Stimulated activated CD4-positive, alpha-beta T cell treated with anti-CD3 and anti-CD28 coated beads, Interleukin-1b, Interleukin-23, amount 100 ng/mL, for 24 hours (primary cell): ENCODE measurements at regions not wholly inside any gene's neighbourhood (a gene's known extent, or its start where the extent isn't known, plus 50 kb on each side); places are given as distances from the start of the nearest gene placed in this dataset.
"Not testable (repeated sequence)": the region's sequence is repeated elsewhere in the genome, so short reads cannot be mapped to it uniquely, and the experiment has no call there.

Experiments used
- DNase-seq, 4 experiments: peaks; one replicate each; pipeline ENCODE4 v3.0.0-alpha.2; 2020; ENCODE audit warnings: low read depth in 4 of 4, low spot score in 1 of 4

GRCh38 chr17:6259899-6260298 lies 175.0 kb downstream of the AIPL1 start:
- no peak for DNase-seq

- no peak for DNase-seq
Measured at GRCh38 chr17:6257336-6257735, 177.6 kb downstream of the AIPL1 start.

GRCh38 chr17:6255322-6255721 lies 179.6 kb downstream of the AIPL1 start:
- no peak for DNase-seq

- DNase-seq, result no peak
Measured at GRCh38 chr17:6254036-6254435, 180.9 kb downstream of the AIPL1 start.

- not testable (repeated sequence) for DNase-seq
Measured at GRCh38 chr17:6251640-6252039, 181.5 kb downstream of the WSCD1 start.

- DNase-seq, result no peak
Measured at GRCh38 chr17:6249732-6250131, 179.6 kb downstream of the WSCD1 start.

GRCh38 chr17:6248061-6248460 lies 177.9 kb downstream of the WSCD1 start:
- DNase-seq, result no peak

GRCh38 chr17:6245301-6246177 lies 175.4 kb downstream of the WSCD1 start:
- no peak for DNase-seq

- DNase-seq, result no peak
Measured at GRCh38 chr17:6244796-6245195, 174.6 kb downstream of the WSCD1 start.

GRCh38 chr17:6244253-6244652 lies 174.1 kb downstream of the WSCD1 start:
- DNase-seq, result no peak

- DNase-seq, result no peak
Measured at GRCh38 chr17:6243186-6243585, 173.0 kb downstream of the WSCD1 start.

- no peak for DNase-seq
Measured at GRCh38 chr17:6241996-6242395, 171.8 kb downstream of the WSCD1 start.

- no peak for DNase-seq
Measured at GRCh38 chr17:6241381-6241780, 171.2 kb downstream of the WSCD1 start.

- DNase-seq, result no peak
Measured at GRCh38 chr17:6240601-6241000, 170.4 kb downstream of the WSCD1 start.

- no peak for DNase-seq
Measured at GRCh38 chr17:6240001-6240400, 169.8 kb downstream of the WSCD1 start.

GRCh38 chr17:6239241-6239798 lies 169.1 kb downstream of the WSCD1 start:
- DNase-seq, result no peak

GRCh38 chr17:6233856-6234255 lies 163.7 kb downstream of the WSCD1 start:
- no peak for DNase-seq

GRCh38 chr17:6233339-6233738 lies 163.2 kb downstream of the WSCD1 start:
- DNase-seq, result no peak

- DNase-seq, result no peak
Measured at GRCh38 chr17:6232732-6233101, 162.5 kb downstream of the WSCD1 start.

- no peak for DNase-seq
Measured at GRCh38 chr17:6231886-6232731, 161.9 kb downstream of the WSCD1 start.

GRCh38 chr17:6231465-6231864 lies 161.3 kb downstream of the WSCD1 start:
- no peak for DNase-seq

GRCh38 chr17:6218333-6218732 lies 148.2 kb downstream of the WSCD1 start:
- DNase-seq, result no peak
